HG02884 (cell line): ENCODE measurements at regions not wholly inside any gene's neighbourhood (a gene's known extent, or its start where the extent isn't known, plus 50 kb on each side); places are given as distances from the start of the nearest gene placed in this dataset.
A peak's percentile ranks its signal among the peaks of the same experiment; 100 is the strongest.
"Not testable (repeated sequence)": the region's sequence is repeated elsewhere in the genome, so short reads cannot be mapped to it uniquely, and the experiment has no call there.

Source experiments
- ATAC-seq: cut with Tn5 transposase; IDR thresholded peaks from one replicate; pipeline ENCODE4 v1.9.1; 2021; ENCODE audit warnings: mild to moderate bottlenecking, moderate library complexity; ENCODE audit not compliant: unreplicated experiment

- no peak for ATAC-seq
Observed at GRCh38 chr12:63508543-63508942, 159.8 kb downstream of the DPY19L2 start.

GRCh38 chr12:63499567-63499966 is 168.7 kb downstream of the DPY19L2 start:
- ATAC-seq: no peak

- ATAC-seq: no peak
Observed at GRCh38 chr12:63498239-63498638, 170.1 kb downstream of the DPY19L2 start.

DNA sequence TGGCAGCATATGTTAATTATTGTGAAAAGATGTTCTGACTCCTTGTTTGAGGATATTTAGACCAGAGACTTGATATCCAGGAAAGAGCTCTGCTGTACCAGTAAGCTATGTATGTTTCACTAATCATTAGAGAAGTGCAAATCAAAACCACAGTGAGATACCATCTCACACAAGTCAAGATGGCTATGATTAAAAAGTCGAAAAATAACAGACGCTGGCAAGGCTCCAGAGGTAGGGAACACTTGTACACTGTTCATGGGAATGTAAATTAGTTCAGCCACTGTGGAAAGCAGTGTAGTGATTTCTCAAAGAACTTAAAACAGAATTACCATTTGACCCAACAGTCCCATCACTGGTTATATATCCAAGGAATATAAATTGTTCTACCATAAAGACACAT is 171.6 kb downstream of the DPY19L2 start:
- no peak for ATAC-seq

DNA sequence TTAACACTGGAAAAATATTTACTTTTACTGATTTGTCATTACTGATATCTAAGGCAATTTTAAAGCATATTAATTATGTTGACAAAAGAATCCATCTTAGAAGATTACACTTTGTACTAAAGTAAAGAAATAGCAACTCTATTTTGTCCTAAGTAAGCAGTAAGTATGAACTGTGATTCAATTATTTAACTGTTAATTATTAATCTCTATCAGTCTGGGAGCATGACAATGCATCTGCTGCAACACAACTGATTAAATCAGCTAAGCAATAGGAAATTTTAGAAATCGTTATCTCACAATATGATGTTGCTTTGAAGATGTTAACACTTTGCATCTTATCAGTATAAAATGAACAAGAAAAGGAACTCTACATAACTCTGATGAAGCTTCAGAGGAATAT is 172.3 kb downstream of the DPY19L2 start:
- no peak for ATAC-seq

DNA sequence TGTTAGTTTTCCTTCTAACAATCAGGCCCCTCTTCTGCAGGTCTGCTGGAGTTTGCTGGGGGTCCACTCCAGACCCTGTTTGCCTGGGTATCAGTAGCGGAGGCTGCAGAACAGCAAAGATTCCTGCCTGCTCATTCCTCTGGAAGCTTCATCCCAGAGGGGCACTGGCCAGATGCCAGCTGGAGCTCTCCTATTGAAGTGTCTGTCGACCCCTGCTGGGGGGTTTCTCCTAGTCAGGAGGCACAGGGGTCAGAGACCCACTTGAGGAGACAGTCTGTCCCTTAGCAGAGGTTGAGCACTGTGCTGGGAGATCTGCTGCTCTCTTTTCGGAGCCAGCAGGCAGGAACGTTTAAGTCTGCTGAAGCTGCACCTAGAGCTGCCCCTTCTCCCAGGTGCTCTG is 174.9 kb downstream of the DPY19L2 start:
- not testable (repeated sequence) for ATAC-seq

- ATAC-seq: no peak
Observed at GRCh38 chr12:63480186-63480585, 188.1 kb downstream of the DPY19L2 start.

DNA sequence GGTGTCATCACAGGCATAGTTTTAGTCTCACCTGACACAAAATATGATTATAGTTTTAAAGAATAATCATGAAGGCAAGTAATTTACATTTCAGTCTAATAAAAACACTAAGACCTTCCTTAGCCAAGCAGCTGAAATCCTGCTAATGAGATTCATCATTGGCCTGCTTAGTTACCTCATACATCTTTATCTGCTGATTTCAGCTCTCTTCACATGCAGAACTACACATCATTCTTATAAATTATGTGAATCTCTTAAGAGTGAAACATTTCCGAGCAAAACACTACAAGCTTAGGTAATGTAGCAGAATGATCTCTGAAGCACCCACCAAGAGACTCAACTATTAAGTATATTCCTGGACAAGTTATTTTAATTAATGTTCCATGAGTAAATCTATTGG is 198.1 kb downstream of the DPY19L2 start:
- ATAC-seq: no peak

DNA sequence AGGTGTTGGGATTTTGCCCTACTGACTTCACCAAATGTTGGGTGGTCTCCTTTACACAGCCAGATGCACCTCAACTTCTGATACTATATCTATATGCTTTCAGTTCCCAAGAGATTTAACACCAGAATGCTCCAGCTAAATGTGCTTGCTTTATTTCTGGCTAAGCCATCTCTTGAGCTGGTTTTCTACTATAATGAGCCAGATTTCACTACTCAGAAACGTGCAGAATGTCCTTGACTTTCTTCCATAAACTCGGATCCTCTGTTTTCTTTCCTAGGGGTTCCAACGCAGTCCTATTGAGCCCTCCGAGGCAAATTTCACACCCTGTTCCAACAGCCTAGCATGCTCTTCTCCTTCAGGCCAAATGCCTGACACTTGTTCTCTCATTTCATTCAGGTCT is 200.3 kb downstream of the DPY19L2 start:
- no peak for ATAC-seq

GRCh38 chr12:63457857-63458256 is 210.4 kb downstream of the DPY19L2 start:
- ATAC-seq: no peak

GRCh38 chr12:63457428-63457827 is 210.9 kb downstream of the DPY19L2 start:
- no peak for ATAC-seq

- ATAC-seq: no peak
Observed at GRCh38 chr12:63450816-63451215, 217.5 kb downstream of the DPY19L2 start.

GRCh38 chr12:63450334-63450733 is 218.0 kb downstream of the DPY19L2 start:
- no peak for ATAC-seq

DNA sequence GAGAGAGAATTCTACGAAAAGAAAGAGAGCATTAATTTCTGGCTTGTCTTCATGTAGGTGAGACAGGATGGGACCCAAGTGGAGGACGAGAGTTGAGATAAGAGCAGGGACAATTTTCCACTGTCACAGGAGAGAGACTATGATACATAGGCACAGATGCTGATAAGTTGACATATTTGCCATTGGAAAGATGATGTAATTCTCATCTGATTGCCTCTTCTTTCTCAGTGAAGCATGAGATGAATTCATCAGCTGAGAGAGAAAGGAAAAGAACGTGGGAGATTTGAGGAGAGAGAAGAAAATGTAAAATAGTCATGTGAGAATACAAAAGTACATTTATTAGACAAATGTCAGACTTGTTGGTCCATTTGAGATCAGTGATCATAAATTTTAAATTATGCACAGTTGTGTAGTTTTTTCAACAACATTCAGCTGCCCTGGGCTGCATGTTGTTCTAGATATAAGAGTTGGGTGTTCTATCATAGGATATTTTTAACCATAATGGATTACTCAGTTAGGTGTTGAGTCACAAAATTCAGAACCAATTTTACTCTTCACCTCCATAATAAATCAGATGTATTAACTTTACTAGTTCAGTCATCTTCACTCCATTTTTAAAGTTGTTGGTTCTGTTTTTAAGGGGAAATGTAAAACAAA is 222.9 kb downstream of the DPY19L2 start:
- no peak for ATAC-seq

DNA sequence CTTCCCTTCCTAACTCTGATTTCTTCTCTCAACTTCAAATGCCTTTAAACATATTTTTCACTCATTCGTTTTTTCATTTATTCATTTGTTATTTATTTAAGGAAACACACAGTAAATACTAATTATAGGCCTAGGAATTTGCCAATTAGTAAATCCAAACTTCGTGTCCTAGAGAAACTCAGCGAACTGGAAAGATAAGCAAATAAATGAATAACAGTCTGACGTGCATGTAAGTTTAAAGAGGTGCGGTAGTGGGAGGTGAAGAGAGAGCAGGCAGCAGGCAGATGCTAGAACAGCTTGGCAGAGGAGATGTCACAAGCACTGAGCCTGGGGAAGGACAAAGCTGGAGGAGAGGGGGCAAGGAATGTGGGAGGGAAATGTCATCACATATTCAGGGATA is 228.2 kb downstream of the DPY19L2 start:
- no peak for ATAC-seq

DNA sequence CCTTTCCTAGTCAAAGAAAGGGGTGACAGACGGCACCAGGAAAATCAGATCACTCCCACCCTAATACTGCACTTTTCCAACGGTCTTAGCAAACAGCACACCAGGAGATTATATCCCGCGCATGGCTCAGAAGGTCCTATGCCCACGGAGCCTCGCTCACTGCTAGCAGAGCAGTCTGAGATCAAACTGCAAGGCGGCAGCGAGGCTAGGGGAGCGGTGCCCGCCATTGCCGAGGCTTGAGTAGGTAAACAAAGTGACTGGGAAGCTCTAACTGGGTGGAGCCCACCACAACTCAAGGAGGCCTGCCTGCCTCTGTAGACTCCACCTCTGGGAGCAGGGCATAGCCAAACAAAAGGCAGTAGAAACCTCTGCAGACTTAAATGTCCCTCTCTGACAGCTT is 233.9 kb downstream of the DPY19L2 start:
- not testable (repeated sequence) for ATAC-seq

- not testable (repeated sequence) for ATAC-seq
Observed at GRCh38 chr12:63427969-63428368, 240.3 kb downstream of the DPY19L2 start.

DNA sequence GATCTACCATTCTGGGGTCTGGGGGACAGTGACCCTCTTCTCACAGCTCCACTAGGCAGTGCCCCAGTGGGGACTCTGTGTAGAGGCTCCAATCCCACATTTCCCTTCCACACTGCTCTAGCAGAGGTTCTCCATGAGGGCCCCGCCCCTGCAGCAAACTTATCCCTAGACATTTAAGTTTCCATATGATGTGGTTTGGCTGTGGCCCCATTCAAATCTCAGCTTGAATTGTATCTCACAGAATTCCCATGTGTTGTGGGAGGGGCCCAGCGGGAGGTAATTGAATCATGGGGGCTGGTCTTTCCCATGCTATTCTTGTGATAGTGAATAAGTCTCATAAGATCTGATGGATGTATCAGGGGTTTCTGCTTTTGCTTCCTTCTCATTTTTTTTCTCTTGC is 241.3 kb downstream of the DPY19L2 start:
- not testable (repeated sequence) for ATAC-seq

DNA sequence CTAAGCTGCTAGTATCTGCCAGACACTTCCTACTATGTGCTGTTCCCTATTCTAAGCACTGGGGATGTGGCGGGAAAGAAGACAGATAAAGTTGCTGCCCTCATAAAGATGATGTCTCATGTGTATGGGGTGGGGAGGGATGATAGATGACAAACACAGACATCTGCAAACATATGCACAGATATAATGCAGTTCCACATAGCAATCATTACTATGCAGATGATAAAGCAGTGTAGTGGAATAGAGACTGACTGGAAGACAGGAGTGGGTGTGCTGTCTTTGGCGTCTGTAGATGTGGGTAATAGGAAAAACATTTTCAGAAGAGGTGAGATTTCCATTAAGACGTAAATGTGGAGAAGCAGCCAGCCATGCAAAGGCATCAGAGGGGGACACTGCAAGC is 243.6 kb downstream of the DPY19L2 start:
- no peak for ATAC-seq

DNA sequence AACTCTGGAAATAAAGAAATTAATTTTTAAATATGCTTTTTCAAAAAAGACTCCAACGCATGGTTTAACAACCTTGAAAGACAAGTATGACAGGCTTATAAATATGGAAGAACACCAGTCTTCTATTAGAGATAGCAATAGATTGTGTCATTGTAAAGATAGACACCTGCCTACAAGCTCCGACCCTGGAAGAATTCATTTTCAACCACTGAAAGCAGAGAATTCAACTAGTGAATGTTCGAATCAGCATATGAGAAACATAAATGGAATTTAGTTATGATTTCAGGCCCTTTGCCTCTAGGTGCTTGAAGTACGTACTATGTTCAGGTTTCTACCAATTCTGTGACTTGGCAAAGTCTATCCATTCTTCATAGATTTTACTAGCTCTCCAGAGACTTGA is 244.5 kb downstream of the DPY19L2 start:
- ATAC-seq: no peak

DNA sequence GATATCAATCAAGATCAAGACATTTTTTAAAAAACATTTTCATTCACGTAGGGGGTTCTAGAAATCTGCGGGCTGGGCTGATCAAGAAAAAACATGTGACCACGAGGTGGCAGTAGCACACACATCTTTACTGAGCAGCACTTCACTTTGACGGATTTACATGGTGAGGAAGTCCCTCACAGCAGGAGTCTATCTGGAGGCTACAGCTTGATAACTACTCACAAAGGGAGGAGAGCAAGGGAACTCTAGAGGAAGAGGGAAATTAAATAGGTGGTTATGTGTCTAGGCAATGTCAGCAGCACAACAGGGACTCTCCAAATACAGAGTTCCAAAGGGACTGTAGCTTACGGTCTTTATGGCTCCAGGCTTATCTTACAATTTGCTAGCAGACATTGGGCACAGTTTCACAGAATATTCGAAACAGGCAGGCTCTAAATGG is 248.1 kb downstream of the DPY19L2 start:
- ATAC-seq: peak; percentile 89

DNA sequence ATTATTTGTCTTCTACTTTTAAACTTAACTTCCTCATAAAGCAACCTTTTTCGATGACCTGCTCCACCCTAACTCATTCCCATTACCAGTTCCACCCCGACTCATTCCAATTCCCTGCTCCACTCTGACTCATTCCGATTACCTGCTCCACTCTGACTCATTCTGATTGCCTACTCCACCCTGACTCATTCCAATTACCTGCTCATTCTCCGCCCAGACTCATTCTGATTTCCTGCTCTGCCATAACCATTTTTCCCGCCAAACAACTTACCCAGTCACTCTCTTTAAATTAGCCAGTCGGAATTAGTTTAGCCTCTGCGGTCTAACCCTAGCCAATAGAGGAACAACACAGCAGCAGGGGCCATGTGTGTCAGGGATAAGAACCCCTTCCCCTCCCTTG is 249.1 kb downstream of the DPY19L2 start:
- no peak for ATAC-seq

DNA sequence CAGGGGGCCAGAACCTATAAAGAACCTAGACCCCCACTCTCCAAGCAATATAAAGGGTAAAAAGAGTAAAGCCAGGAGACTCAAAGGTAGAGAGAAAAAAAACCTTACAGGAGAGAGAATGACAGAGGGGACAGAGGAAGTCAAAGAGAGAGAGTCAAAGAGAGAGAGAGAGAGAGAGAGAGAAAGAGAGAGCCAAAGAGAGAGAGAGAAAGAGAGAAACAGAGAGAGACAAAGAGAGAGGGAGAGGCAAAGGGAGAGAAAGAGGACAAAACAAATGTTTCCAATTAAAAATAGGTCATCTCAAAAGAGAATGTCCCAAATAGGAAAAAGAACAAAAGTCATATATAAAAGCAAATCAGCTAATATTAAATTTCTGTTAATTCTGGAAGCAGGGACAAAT is 251.5 kb downstream of the DPY19L2 start:
- ATAC-seq: no peak
